H4 (cell line): ENCODE measurements at regions not wholly inside any gene's neighbourhood (a gene's known extent, or its start where the extent isn't known, plus 50 kb on each side); places are given as distances from the start of the nearest gene placed in this dataset.
"Not testable (repeated sequence)": the region's sequence is repeated elsewhere in the genome, so short reads cannot be mapped to it uniquely, and the experiment has no call there.

Source experiments
- DNase-seq: peaks from one replicate; pipeline ENCODE4 v3.0.0-alpha.2; 2015; ENCODE audit warnings: low spot score

GRCh38 chr13:90868321-90868920 lies 479.1 kb upstream of the MIR17HG start:
- no peak for DNase-seq

- DNase-seq = no peak
Measured at GRCh38 chr13:90869580-90869979, 477.9 kb upstream of the MIR17HG start.

DNA sequence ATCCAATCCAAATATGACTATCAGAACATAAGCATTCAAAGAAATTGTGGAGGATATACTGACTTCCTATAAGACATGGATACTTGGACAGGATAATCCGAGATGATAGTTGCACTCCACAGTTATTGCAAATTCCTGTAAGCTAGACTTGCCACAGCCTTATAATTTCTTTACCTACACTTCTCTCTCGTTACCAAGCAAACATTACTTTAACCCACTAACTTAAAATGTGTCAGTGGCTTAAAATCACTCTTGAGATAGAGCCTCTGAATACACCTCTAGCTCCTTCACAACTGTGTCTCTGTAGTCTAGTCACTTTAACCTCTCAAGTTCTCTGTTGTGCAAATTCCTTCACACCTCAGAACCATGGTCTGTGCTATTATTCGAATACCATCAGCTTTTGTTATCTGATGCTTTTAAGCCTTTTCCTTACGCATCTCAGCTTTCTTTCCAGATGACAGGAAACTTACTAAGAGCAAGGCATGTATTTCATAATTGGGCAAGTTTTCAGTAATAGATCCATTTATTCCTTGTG lies 474.9 kb upstream of the MIR17HG start:
- no peak for DNase-seq

- no peak for DNase-seq
Measured at GRCh38 chr13:90880790-90881189, 466.7 kb upstream of the MIR17HG start.

DNA sequence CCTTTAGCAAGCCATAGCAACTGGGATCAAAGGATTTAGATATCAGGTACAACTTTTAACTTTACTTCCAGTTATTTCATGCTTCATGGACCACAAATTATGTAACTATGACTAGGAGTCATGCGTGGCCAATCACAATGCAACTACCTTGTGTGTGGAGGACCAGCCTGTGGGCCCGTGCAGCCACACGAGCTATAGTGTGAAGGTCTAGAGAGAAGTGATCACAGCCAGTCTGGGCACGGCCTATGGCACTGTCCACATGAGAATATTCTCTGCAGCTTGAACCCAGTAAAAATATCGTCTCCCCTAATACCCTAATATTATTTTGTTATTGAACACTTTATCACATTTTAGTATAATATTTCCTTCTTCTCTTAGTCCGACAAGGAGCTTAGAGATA lies 464.9 kb upstream of the MIR17HG start:
- no peak for DNase-seq

- DNase-seq = no peak
Measured at GRCh38 chr13:90883592-90883991, 463.9 kb upstream of the MIR17HG start.

DNA sequence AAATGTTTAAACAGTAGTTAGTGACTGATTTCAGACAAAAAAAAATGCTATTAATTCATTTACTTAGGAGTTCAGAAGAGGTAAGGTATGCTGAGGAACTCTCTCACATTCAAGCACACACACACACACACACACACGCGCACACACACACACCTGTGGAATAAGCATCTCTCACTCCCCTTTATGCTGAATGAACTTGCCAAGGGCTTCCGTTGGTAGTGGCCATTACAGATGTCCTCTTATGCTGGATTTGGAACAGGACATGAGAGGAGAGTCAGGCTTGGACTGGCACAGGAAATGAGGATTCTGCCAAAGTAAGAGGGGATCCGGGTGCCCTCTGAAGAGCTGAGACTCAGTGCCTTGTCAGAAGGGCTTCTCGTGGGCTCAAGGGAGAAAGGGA lies 463.4 kb upstream of the MIR17HG start:
- DNase-seq = no peak

DNA sequence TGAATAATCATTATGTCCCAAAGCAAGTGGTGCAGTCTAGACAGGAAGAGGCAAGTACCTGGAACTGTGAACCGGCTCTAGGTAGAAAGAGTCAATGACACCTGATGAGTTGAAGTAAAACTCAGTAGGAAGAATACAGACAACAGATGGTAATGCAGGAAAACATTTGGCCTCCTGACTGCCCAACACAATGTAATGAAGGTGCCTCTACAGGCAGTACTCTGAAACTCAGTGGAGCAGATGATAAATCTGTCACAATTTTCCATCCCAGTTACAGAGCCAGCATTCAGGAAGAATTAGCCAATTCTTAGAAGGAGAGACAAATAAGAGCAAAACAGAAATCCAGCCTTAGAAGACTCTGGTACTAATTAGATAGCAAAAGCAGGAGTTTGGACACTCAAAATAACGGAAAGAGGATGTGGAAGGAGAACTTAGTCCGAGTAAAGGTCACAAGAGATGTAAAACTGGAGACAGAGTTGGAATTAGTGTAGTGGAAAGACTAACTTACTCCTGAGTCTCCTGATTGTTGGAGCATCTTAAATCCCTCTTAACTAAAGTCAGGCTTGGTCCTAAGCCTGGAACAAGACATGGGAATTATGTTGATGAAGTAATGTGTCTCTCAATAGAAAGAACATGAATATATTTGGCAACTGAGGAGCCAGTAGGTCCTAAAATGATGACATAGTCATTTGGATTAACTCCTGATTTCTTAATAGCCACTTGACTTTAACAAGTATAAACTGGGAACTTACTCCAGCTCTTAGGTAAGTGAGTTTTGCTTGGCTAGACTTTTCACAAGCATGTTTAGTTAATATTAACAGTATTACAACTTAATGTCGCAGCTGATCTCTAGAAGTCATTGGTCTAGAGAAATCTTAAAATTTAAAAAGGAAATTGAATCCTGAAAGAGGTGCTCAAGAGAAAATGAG lies 457.3 kb upstream of the MIR17HG start:
- no peak for DNase-seq

- no peak for DNase-seq
Measured at GRCh38 chr13:90891329-90891728, 456.2 kb upstream of the MIR17HG start.

GRCh38 chr13:90893199-90893598 lies 454.3 kb upstream of the MIR17HG start:
- not testable (repeated sequence) for DNase-seq

GRCh38 chr13:90896002-90896401 lies 451.5 kb upstream of the MIR17HG start:
- DNase-seq = no peak

DNA sequence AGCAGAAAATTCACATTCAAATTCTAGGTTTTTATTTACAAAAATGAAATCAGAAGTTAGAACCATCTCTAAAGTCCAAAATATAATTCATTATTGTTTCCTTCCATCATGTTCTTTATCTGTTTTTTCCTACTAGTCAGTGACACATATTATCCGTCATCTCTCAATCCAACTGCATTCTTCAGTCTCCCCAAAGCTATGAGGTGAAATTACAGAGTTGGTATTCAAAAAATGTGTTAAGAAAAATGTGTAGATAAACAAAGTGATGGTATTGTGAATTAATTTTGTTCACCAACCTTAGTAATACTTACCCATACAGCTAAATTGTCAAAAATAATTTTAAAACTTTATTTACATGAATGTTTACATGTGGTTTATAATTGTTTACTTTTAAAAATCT lies 448.7 kb upstream of the MIR17HG start:
- DNase-seq = no peak

- no peak for DNase-seq
Measured at GRCh38 chr13:90899416-90899815, 448.1 kb upstream of the MIR17HG start.

GRCh38 chr13:90902255-90902654 lies 445.2 kb upstream of the MIR17HG start:
- DNase-seq = no peak

DNA sequence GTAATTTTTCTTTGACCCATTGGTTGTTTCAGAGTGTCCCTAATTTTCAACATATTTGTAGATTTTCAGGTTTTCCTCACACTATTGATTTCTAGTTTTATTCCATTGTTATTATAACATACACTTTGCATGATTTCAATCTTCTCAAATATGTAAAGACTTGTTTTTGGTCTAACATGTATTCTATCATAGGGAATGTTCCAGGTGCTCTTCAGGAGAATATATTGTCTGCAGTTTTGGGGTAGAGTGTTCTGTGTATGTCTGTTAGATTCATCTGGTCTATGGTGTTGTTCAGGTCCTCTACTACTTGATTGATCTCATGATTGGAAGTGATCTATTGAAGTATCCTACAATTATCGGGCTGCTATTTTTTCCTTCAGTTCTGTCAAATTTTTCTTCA lies 440.9 kb upstream of the MIR17HG start:
- no peak for DNase-seq

GRCh38 chr13:90908792-90909191 lies 438.7 kb upstream of the MIR17HG start:
- no peak for DNase-seq

GRCh38 chr13:90910018-90910639 lies 437.4 kb upstream of the MIR17HG start:
- no peak for DNase-seq

- no peak for DNase-seq
Measured at GRCh38 chr13:90912247-90912646, 435.2 kb upstream of the MIR17HG start.

DNA sequence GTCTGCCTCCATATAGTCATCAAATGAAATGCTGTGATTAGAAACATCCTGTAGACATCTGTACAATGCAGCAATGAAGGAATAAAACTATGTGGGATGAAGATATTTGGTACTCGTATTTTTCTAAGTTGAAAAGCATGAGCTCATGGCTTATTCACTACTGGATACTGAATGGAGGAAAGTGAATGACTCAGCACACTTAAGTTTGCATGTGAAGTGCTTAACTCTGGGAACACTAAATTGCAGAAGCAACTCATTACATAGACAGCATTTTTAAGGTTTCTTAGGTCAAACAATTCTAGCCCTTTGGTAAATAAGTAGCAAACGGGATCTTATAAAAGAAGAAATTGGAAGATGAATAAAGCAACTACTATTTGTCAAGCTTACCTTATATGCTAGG lies 429.0 kb upstream of the MIR17HG start:
- DNase-seq = peak; percentile 43

DNA sequence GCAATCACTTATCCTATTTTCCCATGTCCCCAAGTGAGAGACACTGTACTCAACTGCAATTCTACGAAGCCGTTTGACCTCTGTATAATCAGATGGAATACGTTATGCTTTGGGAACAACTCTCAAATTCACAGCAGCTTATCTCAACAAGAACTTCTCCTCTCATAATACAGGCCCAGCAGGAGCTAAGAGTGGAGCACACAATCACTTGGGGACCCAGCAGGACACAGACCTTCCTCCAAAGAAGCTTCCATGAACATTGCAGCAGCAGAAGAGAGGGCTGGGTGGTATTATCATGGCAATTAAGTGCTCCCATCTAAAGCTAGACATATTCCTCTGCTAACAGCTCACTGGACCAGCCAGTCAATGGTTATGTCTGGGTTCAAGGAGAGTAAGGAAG lies 428.3 kb upstream of the MIR17HG start:
- DNase-seq = no peak

DNA sequence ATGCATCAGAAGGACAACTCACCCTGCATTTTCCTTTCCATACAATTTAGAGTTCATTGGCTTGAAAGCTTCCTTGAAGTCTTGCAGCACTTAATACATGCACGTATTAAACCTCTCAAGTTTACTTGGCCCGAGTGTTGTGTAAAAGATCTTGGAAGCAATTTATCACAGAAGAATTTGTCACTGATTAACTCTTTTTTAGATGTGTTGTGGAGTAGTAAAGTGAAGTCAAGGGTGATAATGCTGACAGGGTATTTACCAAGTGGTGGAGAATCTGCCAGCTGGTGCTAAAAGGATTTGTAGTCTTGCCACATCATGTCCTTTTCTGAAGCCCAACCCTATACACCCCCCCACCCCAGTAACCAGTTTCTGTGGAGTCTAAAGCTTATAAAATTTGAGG lies 421.0 kb upstream of the MIR17HG start:
- DNase-seq = no peak

DNA sequence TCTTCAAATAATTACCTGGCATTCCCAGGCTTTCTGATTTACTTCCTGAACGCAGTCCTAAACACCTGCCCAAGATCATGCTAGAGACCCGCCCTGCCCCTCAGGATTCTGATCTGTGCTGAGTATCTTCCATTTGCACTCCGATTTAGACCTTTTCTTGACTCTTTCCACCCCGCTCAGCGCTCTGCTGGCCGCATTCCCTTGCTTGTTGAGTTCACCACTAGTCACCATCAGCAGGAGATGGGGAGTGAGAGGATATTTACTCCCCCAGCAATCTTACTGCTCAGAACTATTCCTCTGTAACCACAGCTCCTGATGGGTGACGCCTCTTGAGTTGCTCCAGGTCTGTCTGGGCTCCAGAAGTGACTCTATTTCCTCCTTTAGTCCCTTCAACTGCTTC lies 419.4 kb upstream of the MIR17HG start:
- DNase-seq = no peak
